Activated T-helper 1 cell treated with anti-CD3 and anti-CD28 coated beads, Interleukin-12 subunit alpha, Interleukin-12 subunit beta, Interleukin-2, Interleukin-4 antibody, amounts not matched to agents 30 ng/mL and 10 ng/mL and 1 ng/mL, durations not matched to agents 14 hours and 24 hours and 36 hours (primary cell): ENCODE measurements at regions not wholly inside any gene's neighbourhood (a gene's known extent, or its start where the extent isn't known, plus 50 kb on each side); places are given as distances from the start of the nearest gene placed in this dataset.
"Not testable (repeated sequence)": the region's sequence is repeated elsewhere in the genome, so short reads cannot be mapped to it uniquely, and the experiment has no call there.

ENCODE experiments used
- DNase-seq: peaks from one replicate; pipeline ENCODE4 v3.0.0; 2021; ENCODE audit warnings: low spot score
- H3K27ac Mint-ChIP-seq: one replicate; pipeline ENCODE4 v1.8.0; 2021; ENCODE audit warnings: mild to moderate bottlenecking, mixed read lengths
- H3K27me3 Mint-ChIP-seq: one replicate; pipeline ENCODE4 v1.8.0; 2022; ENCODE audit warnings: mild to moderate bottlenecking, moderate library complexity, mixed read lengths; ENCODE audit not compliant: insufficient read depth
- H3K36me3 Mint-ChIP-seq: one replicate; pipeline ENCODE4 v1.8.0; 2021; ENCODE audit warnings: low read depth, mixed read lengths
- H3K4me1 Mint-ChIP-seq: one replicate; pipeline ENCODE4 v1.8.0; 2021; ENCODE audit warnings: low read depth, mixed read lengths
- H3K4me3 Mint-ChIP-seq: one replicate; pipeline ENCODE4 v1.8.0; 2021; ENCODE audit warnings: mild to moderate bottlenecking, moderate library complexity, mixed read lengths
- H3K9me3 Mint-ChIP-seq: one replicate; pipeline ENCODE4 v1.8.0; 2021; ENCODE audit warnings: mixed read lengths
- intact Hi-C: fragments of 100-400 bp; cut with micrococcal nuclease; formaldehyde crosslinking; loops from one replicate; pipeline ENCODE4 v1.15.1; 2024

DNA sequence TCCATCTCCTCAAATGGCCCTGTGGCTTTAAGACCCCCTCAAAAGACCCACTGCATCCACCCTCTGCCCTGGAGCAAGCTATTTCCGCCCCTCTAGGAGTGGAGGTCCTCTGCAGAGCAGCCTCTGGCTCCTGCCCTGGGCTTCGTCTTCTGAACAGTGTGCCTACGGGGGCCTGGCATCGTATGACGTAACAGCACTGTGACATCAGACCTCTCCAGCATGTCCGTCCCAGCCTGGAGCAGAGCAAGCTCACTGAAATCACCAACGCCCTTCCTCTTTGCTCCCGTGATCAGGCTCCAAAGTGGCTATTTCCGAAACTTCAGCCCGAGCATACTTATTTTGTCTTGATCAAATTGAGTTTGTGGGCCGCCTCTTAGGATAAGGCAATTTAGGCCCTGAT is 69.1 kb upstream of the PTCH1 start:
- H3K27ac Mint-ChIP-seq = no peak overlapping the region
- no peak for DNase-seq
- intact Hi-C loops = no loop called here
- H3K9me3 Mint-ChIP-seq = no peaks in the 10 kb centered on the region
- no peaks in the 10 kb centered on the region for H3K36me3 Mint-ChIP-seq
- peaks cover 6% of the 10 kb centered on the region for H3K27me3 Mint-ChIP-seq
- no peaks in the 10 kb centered on the region for H3K4me1 Mint-ChIP-seq
- no peak overlapping the region for H3K4me3 Mint-ChIP-seq

DNA sequence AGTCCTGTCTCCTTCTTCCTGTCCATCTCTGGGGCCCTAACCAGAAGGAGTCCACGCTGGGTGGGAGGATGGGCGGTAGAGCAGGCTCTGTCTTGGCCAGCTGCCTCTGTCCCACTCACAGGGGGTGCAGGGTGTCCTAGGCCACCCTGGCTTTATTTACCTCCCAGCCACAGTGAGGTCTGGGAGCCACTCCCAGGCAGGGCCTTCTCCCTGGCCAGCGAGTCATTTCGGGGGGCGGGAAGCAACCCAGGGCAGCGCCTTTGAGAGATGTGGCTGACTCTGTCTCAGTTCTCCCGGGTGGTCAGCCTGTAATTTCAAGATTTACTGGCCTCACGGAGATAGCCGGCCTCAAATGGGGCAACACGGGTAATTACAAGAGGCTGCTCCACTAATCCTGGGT is 67.4 kb upstream of the PTCH1 start:
- H3K9me3 Mint-ChIP-seq = no peaks in the 10 kb centered on the region
- no peaks in the 10 kb centered on the region for H3K36me3 Mint-ChIP-seq
- intact Hi-C loops = no loop called here
- DNase-seq = no peak
- no peak overlapping the region for H3K27ac Mint-ChIP-seq
- no peaks in the 10 kb centered on the region for H3K27me3 Mint-ChIP-seq
- no peaks in the 10 kb centered on the region for H3K4me1 Mint-ChIP-seq
- H3K4me3 Mint-ChIP-seq = no peak overlapping the region

DNA sequence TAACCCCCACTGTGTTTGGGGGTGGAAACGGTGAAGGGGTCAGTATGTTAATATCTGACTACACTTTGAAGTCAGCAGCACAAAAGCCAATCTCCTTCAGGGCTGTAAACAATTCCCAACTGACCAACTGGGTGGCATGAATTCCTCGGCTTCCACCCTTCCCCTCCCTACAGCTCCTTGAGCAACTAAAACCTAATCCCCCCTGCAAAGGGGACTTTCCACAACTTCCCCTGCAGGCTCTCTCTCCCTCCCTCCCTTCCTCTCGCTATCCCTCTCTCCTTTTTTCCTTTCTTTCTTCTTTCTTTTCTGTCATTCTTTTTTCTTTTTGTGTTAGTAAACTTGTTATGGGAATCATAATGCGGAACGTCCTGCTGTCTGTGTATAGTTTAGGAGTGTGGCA is 65.1 kb upstream of the PTCH1 start:
- intact Hi-C loops = no loop called here
- Mint-ChIP-seq H3K4me3 (no peak overlapping the region), H3K27ac (no peak overlapping the region), H3K36me3 (no peaks in the 10 kb centered on the region), H3K27me3 (peaks cover 7% of the 10 kb centered on the region), H3K4me1 (no peaks in the 10 kb centered on the region), H3K9me3 (no peaks in the 10 kb centered on the region)
- no peak for DNase-seq

DNA sequence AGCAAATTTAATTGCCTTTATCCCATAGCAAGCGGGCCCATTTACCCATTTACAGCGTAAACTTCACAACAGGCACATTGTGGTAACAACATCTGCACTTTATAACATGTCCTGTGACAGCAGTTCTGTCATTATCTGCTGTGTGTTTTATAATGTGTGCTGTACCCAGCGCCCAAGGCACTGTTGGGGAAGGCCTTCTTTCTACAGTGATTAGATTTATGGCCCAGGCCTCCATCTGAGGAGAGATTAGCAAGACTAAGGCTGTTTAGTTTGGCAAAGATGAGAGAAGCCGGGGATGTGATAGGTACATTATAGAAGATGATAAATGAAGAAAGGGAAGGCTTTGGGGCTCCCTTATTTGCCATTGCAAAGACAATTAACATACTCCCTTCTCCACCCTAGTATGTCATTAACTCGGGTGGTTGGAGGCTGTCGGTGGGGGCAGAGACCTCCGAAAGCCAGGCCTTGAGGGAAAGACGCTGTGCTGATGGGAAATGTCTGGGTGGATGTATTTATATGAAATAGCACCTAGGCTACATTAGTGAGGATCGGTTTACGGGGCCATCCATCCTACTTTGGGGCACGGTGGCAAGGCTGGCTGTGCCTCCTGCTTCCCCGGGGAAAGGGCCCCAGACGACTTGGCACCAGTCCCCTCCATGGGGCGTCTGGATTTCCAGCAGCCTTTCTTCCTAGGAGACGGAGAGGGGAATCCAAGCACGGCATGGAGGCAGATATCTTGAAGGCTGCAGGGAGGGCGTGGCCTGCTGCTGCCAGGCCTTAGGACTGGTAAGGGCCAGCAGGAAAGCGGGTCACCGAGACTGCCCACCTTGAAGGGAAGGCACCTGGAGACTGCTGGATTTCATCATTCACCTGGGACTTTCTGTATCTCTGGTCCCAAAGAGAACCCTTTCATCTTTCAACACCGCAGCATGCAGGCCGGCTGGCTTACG is 64.3 kb upstream of the PTCH1 start:
- intact Hi-C loops = no loop called here

DNA sequence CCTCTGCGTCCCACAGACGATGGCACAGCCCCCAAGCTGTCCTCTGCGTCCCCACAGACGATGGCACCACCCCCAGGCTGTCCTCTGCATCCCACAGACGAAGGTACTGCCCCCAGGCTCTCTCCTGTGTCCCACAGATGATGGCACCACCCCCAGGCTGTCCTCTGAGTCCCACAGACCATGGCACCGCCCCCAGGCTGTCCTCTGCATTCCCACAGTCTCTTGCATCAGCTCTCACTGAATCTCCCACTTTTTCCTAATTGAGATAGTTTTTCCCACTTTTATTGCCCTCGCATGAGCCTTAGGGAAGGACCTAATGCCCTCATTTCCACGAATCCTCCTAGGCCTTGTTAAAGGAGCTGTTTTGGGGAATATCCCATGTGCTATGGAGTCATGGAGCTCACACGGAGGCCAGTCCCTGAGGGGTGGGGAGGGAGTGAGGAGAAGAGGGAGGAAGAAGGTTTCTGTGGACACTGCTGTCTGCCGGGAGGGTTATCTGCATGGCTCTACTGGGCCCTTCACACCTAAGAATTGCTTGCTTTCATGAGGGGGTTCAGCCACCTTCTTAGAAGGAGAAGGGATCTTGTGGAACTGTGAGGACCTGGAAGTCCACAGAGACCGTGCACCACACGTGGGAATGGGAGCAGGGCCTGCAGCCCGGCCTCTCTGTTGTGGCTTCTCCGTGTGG is 58.2 kb upstream of the PTCH1 start:
- no peak overlapping the region for H3K4me3 Mint-ChIP-seq
- no peaks in the 10 kb centered on the region for H3K9me3 Mint-ChIP-seq
- no peak overlapping the region for H3K27ac Mint-ChIP-seq
- intact Hi-C loops = no loop called here
- H3K4me1 Mint-ChIP-seq = peaks cover 10% of the 10 kb centered on the region
- H3K36me3 Mint-ChIP-seq = no peaks in the 10 kb centered on the region
- DNase-seq = no peak
- peaks cover 40% of the 10 kb centered on the region for H3K27me3 Mint-ChIP-seq

More for the DNA sequence above, 64.3 kb upstream of the PTCH1 start:
- Mint-ChIP-seq H3K27me3 (peaks cover 14% of the 10 kb centered on the region), H3K36me3 (no peaks in the 10 kb centered on the region), H3K4me3 (no peak overlapping the region), H3K27ac (no peak overlapping the region), H3K9me3 (no peaks in the 10 kb centered on the region), H3K4me1 (no peaks in the 10 kb centered on the region)
- no peak for DNase-seq

DNA sequence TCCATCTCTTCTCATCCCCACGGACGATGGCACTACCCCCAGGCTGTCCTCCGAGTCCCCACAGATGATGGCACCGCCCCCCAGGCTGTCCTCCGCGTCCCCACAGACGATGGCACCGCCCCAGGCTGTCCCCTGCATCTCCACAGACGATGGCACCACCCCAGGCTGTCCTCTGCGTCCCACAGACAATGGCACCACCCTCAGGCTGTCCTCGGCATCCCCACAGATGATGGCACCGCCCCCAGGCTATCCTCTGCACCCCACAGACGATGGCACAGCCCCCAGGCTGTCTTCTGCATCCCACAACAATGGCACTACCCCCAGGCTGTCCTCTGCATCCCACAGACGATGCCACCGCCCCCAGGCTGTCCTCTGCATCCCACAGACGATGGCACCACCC is 57.4 kb upstream of the PTCH1 start:
- H3K4me3 Mint-ChIP-seq = no peak overlapping the region
- no peaks in the 10 kb centered on the region for H3K9me3 Mint-ChIP-seq
- H3K27ac Mint-ChIP-seq = no peak overlapping the region
- H3K27me3 Mint-ChIP-seq = peaks cover 41% of the 10 kb centered on the region
- peaks cover 13% of the 10 kb centered on the region for H3K4me1 Mint-ChIP-seq
- H3K36me3 Mint-ChIP-seq = no peaks in the 10 kb centered on the region
- intact Hi-C loops = no loop called here
- DNase-seq = no peak

DNA sequence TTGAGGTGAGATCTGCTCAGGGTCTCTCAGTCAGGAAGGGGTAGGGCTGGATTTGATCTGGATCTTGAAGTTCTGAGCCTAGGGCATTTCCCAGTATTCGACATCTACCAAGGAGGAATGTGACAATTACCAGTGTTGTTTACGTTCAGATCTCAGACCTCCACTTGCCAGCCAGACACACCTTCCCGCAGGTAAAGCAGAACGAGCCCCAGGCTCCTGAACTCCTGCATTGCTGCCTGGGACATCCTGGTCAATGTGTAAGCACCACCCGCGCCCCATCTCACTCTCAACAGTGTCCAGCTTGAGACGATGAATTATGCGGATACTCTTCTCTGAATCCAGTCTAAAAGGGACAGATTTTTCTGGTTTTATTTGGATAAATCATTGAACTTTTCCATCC is 56.7 kb upstream of the PTCH1 start:
- DNase-seq = no peak
- H3K9me3 Mint-ChIP-seq = no peaks in the 10 kb centered on the region
- no peak overlapping the region for H3K4me3 Mint-ChIP-seq
- H3K27ac Mint-ChIP-seq = no peak overlapping the region
- peaks cover 13% of the 10 kb centered on the region for H3K4me1 Mint-ChIP-seq
- intact Hi-C loops = no loop called here
- peaks cover 41% of the 10 kb centered on the region for H3K27me3 Mint-ChIP-seq
- H3K36me3 Mint-ChIP-seq = no peaks in the 10 kb centered on the region

DNA sequence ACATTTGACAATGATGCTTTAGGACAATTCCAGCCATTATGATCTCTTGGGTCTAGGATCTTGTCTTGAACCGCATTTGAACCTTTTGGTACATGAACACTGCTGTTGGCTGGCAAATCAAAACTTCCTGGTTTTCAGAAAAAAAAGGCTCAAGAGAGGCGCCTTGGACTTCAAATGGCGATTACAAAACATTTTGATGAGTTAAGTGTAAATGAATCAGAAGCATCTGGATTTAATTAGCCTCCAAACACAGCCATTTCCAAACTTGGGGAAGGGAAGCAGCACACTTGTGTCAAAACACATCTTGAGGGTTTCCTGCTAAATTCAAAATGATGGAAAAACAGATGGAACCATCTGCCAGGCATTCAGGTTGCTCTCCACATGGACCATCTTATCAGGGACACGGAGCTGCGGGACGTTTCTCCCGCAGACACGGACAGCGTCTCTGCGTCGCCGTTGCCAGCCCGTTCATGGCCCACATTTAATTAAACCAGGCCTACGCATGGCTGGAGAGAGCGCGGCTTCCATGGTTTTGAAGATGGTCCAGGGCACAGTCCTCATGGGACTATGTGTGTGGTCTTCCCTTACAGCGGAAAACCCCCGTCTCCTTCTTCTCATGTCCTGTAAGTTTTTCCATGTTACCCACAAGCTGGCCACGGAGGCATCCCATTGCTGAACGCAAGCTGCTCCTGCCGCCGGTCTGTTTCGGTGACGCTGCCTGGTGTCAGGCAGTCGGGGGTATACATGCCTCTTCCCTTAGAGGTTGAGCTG is 55.8 kb upstream of the PTCH1 start:
- Mint-ChIP-seq H3K4me1 (peaks cover 13% of the 10 kb centered on the region), H3K36me3 (no peaks in the 10 kb centered on the region), H3K9me3 (no peaks in the 10 kb centered on the region), H3K27ac (no peak overlapping the region), H3K4me3 (no peak overlapping the region), H3K27me3 (peaks cover 41% of the 10 kb centered on the region)
- DNase-seq = no peak
- intact Hi-C loops = no loop called here

DNA sequence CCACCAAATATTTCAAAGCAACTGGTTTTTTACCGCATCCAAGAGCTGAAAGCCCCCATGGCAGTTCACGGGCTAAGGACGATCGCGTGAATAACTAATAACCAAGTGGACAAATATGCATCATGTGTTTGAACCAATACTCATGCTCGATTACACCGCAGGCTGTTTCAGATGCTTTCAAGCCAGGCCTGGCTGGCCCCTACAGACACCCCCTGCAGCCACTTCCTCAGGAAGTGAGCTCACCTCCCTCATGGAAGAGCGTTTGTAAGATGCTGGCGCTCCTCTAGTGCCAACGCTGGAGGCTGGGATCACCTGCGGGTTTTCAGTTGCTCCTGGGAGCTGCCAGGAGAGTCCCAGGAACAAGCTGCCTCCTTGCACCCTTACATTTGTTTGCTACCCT is 53.9 kb upstream of the PTCH1 start:
- H3K4me1 Mint-ChIP-seq = peaks cover 13% of the 10 kb centered on the region
- intact Hi-C loops = no loop called here
- H3K9me3 Mint-ChIP-seq = no peaks in the 10 kb centered on the region
- H3K27ac Mint-ChIP-seq = no peak overlapping the region
- no peaks in the 10 kb centered on the region for H3K36me3 Mint-ChIP-seq
- peaks cover 34% of the 10 kb centered on the region for H3K27me3 Mint-ChIP-seq
- no peak overlapping the region for H3K4me3 Mint-ChIP-seq
- no peak for DNase-seq

DNA sequence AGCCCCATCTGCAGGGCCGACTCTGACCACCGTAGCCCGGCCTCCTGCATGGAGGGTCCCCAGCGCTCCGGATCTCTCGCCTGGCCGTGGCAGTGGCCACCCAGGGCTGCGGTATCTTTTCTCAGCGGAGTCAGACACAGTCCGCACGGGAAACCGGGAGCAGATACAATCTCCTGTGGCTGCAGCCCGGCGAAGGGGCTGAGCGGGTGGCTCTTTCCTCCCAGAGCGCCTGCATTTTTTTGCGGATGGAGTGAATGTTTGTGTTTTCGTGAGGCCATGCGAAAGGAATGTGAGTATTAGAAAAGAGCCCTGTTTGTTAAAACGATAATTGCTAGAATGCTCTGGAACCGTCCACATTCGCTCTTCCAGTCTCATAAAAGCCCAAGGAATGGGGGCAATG is 53.4 kb upstream of the PTCH1 start:
- intact Hi-C loops = no loop called here
- DNase-seq = no peak
- Mint-ChIP-seq H3K4me3 (no peak overlapping the region), H3K27me3 (peaks cover 32% of the 10 kb centered on the region), H3K27ac (no peak overlapping the region), H3K9me3 (no peaks in the 10 kb centered on the region), H3K4me1 (peaks cover 13% of the 10 kb centered on the region), H3K36me3 (no peaks in the 10 kb centered on the region)

DNA sequence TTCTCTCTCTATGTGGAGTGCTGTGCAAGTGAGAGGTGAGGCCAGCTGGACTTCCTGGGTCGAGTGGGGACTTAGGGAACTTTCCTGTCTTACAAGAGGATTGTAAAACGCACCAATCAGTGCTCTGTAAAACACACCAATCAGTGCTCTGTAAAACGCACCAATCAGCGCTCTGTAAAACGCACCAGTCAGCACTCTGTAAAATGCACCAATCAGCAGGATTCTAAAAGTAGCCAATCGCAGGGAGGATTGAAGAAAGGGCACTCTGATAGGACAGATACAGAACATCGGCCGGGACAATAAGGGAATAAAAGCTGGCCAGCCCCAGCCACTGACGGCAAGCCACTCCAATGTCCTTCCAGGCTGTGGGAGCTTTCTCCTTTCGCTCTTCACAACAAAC is 52.0 kb upstream of the PTCH1 start:
- H3K27ac Mint-ChIP-seq, H3K4me3 Mint-ChIP-seq, intact Hi-C loops, H3K9me3 Mint-ChIP-seq, DNase-seq, H3K36me3 Mint-ChIP-seq: not testable (repeated sequence)
- Mint-ChIP-seq H3K27me3 (peaks cover 31% of the 10 kb centered on the region), H3K4me1 (peaks cover 13% of the 10 kb centered on the region)
